Type B pancreatic cell (in vitro differentiated cells): ENCODE measurements at regions not wholly inside any gene's neighbourhood (a gene's known extent, or its start where the extent isn't known, plus 50 kb on each side); places are given as distances from the start of the nearest gene placed in this dataset.

Experiments used
- DNase-seq: peaks from one replicate; pipeline ENCODE4 v3.0.0; 2021; ENCODE audit warnings: mixed read lengths; ENCODE audit not compliant: unreplicated experiment; ENCODE audit errors: extremely low spot score
- H3K27ac Mint-ChIP-seq: 2 replicates; pipeline ENCODE4 v1.8.0; 2021; ENCODE audit warnings: mild to moderate bottlenecking, mixed read lengths
- H3K27me3 Mint-ChIP-seq: 2 replicates; pipeline ENCODE4 v1.8.0; 2021; ENCODE audit warnings: mixed read lengths
- H3K36me3 Mint-ChIP-seq: 2 replicates; pipeline ENCODE4 v1.8.0; 2021; ENCODE audit warnings: mixed read lengths
- H3K4me1 Mint-ChIP-seq: one replicate; pipeline ENCODE4 v1.8.0; 2021; ENCODE audit warnings: mixed read lengths; ENCODE audit not compliant: unreplicated experiment
- H3K4me3 Mint-ChIP-seq: 2 replicates; pipeline ENCODE4 v1.8.0; 2021; ENCODE audit warnings: mild to moderate bottlenecking, mixed read lengths
- H3K9me3 Mint-ChIP-seq: 2 replicates; pipeline ENCODE4 v1.8.0; 2021; ENCODE audit warnings: mixed read lengths
- CTCF ChIP-seq: fragments of 200-600 bp; sonication (generic); conservative IDR thresholded peaks from 2 replicates; pipeline ENCODE4 v1.5.0; 2021; ENCODE audit warnings: antibody characterized with exemption, mild to moderate bottlenecking

DNA sequence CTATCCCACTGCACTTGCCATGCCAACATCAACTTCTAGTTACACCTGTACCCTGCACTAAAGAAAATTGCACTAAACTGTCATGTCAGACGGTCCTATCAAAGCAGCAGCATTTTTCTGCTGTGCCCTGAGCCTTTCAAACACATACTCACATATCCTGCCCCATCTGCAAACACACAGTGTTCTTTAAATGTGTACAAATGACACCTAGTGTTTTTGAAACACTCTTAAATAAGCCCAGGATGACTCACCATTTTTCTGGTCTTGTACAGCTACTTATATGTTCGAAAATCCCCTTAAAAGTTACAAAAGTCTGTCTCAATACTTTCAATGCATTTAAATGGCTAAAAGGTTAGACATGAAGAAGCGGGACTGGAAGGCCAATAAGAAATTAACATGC is 346.7 kb upstream of the PPARGC1A start:
- no peaks in the 10 kb centered on the region for H3K4me1 Mint-ChIP-seq
- H3K27ac Mint-ChIP-seq: peak overlapping the region; percentile 87
- no peak for DNase-seq
- peaks cover 6% of the 10 kb centered on the region for H3K27me3 Mint-ChIP-seq
- H3K36me3 Mint-ChIP-seq: no peaks in the 10 kb centered on the region
- no peaks in the 10 kb centered on the region for H3K9me3 Mint-ChIP-seq
- TF ChIP-seq CTCF: no peak
- H3K4me3 Mint-ChIP-seq: peak overlapping the region; percentile 13

DNA sequence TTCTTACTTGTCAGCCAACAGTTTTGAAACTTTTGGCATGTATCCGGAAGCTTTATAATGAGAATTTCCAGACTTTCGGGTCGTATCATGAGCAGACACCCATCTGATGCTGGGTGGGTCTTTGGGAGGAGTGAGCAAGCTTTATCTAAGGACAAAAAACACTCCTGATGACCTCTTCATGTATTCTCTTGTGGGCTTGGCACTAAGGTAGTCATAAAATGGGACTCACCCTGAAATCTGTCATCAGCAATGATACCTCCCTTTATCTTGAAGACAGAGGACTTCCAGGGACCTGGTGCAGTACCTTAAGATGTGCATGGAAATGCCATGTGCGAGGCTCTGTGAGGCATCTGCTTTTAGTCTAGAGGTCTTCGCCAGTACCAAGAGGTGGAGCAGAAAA is 346.3 kb upstream of the PPARGC1A start:
- no peak for TF ChIP-seq CTCF
- Mint-ChIP-seq H3K4me3 (peak overlapping the region; percentile 13), H3K36me3 (no peaks in the 10 kb centered on the region), H3K9me3 (no peaks in the 10 kb centered on the region), H3K27me3 (peaks cover 6% of the 10 kb centered on the region), H3K4me1 (no peaks in the 10 kb centered on the region), H3K27ac (peak overlapping the region; percentile 87)
- DNase-seq: no peak

- DNase-seq: no peak
- H3K4me3 Mint-ChIP-seq: no peak overlapping the region
- no peak for TF ChIP-seq CTCF
- H3K27me3 Mint-ChIP-seq: peaks cover 6% of the 10 kb centered on the region
- H3K9me3 Mint-ChIP-seq: no peaks in the 10 kb centered on the region
- peak overlapping the region; percentile 87 for H3K27ac Mint-ChIP-seq
- no peaks in the 10 kb centered on the region for H3K36me3 Mint-ChIP-seq
- H3K4me1 Mint-ChIP-seq: no peaks in the 10 kb centered on the region
These were observed 345.8 kb upstream of the PPARGC1A start for GRCh38 chr4:24235618-24236017.

DNA sequence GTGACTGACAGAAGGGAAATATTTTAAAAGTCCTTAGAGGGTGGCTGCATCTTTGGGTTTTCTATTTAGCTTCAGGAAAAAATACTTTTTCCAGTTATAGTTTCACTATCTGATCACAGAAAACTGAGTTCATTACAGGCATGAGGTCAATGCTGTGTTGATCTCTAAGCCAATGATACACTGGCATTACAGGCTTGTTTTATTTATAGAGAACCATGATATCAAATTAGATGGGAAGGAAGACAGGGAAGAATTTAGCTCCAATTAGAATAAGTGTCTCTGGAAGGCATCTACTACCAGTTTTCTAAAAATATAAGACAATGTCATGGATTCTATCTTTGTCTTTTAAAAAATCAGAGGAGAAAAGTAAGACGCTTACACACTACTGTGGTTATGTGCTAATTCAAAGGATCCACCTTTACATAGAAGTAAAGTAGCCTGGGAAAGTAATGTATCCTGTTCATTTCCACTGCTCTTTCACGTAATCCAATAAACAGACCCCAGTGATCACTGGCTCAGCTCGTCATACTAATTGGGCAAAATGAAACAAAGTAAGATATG is 344.5 kb upstream of the PPARGC1A start:
- Mint-ChIP-seq H3K4me3 (no peak overlapping the region), H3K36me3 (no peaks in the 10 kb centered on the region), H3K9me3 (no peaks in the 10 kb centered on the region), H3K4me1 (no peaks in the 10 kb centered on the region), H3K27ac (peak overlapping the region; percentile 87), H3K27me3 (peaks cover 4% of the 10 kb centered on the region)
- DNase-seq: no peak
- no peak for TF ChIP-seq CTCF

GRCh38 chr4:24230955-24231354 is 341.1 kb upstream of the PPARGC1A start:
- Mint-ChIP-seq H3K4me1 (peaks cover 4% of the 10 kb centered on the region), H3K36me3 (no peaks in the 10 kb centered on the region), H3K9me3 (no peaks in the 10 kb centered on the region), H3K27me3 (no peaks in the 10 kb centered on the region), H3K4me3 (no peak overlapping the region), H3K27ac (no peak overlapping the region)
- TF ChIP-seq CTCF: no peak
- no peak for DNase-seq

DNA sequence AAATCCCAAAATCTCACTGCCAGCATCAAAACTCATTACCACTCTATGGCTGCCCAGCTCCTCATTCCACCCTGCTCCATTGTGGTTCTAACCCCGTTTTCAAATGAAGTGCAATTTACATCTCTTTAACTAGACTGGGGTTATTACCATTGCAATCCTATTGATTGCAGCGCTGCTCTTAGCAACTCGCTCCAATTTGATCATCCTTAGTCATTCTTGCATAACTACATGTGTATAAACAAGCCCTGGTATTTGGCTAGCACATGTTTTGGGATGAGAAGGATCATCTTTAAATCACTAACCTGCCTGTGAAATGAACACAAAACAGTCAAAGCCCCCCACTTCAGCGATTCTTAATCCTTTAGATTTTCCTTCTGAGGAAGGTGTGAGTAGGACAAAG is 340.1 kb upstream of the PPARGC1A start:
- Mint-ChIP-seq H3K4me3 (no peak overlapping the region), H3K4me1 (peaks cover 5% of the 10 kb centered on the region), H3K36me3 (no peaks in the 10 kb centered on the region), H3K9me3 (no peaks in the 10 kb centered on the region), H3K27ac (no peak overlapping the region), H3K27me3 (peaks cover under 1% of the 10 kb centered on the region)
- DNase-seq: no peak
- no peak for TF ChIP-seq CTCF
